ENCODE measurements at regions not wholly inside any gene's neighbourhood (a gene's known extent, or its start where the extent isn't known, plus 50 kb on each side); places are given as distances from the start of the nearest gene placed in this dataset.
A peak's percentile ranks its signal among the peaks of the same experiment; 100 is the strongest.

DNA sequence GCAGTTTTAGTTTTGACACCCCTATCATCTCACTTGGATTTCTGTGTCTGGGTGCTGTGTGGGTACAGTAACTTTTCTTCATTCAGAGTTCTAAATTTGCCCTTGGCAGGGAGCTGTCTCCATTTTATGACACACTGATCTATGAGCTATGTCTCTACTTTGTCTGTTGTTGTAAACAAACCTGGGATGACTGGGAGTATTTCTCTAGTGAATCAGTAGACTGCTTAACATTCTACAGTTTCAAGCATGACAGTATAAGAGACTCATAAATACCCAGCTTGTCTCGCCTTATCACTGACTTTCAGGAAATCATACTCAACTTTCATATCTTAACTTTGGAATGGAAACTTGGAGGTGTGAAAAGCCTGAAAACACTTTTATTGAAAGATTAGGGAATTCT is 212.1 kb upstream of the NUDT12 start:
- no peak overlapping the region for H3K27ac ChIP-seq
- DNase-seq = no peak
- TF ChIP-seq, protein P1, sequence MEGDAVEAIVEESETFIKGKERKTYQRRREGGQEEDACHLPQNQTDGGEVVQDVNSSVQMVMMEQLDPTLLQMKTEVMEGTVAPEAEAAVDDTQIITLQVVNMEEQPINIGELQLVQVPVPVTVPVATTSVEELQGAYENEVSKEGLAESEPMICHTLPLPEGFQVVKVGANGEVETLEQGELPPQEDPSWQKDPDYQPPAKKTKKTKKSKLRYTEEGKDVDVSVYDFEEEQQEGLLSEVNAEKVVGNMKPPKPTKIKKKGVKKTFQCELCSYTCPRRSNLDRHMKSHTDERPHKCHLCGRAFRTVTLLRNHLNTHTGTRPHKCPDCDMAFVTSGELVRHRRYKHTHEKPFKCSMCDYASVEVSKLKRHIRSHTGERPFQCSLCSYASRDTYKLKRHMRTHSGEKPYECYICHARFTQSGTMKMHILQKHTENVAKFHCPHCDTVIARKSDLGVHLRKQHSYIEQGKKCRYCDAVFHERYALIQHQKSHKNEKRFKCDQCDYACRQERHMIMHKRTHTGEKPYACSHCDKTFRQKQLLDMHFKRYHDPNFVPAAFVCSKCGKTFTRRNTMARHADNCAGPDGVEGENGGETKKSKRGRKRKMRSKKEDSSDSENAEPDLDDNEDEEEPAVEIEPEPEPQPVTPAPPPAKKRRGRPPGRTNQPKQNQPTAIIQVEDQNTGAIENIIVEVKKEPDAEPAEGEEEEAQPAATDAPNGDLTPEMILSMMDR (IDR thresholded peaks at IDR 0.05) = no peak
- H3K9me3 ChIP-seq = no peaks in the 10 kb centered on the region
- H3K36me3 ChIP-seq = no peaks in the 10 kb centered on the region
- intact Hi-C loops (cut with DNase I) = no loop called here
- no peaks in the 10 kb centered on the region for H3K27me3 ChIP-seq
- ATAC-seq = no peak
- H3K4me1 ChIP-seq = no peaks in the 10 kb centered on the region
- H3K4me3 ChIP-seq = no peak overlapping the region

DNA sequence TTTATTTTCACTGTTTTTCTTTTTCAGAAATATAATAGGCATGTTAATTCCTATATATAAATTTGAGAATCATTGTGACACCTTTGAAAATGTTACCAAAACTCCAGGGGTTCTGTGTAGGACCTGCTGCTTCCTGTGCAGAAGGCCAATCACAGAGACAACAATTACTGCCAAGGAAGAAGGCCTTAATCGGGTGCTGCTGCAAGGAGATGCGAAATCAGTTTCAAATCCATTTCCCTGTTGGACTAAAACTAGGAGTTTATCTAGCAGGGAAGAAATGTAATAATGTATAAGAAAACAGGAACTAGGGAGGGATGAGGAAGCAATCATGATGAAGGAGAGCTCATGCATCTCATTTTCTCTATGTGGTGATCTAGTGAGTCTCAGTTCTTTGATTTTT is 209.7 kb upstream of the NUDT12 start:
- H3K4me3 ChIP-seq = no peak overlapping the region
- DNase-seq (no peak), ATAC-seq (no peak)
- no peaks in the 10 kb centered on the region for H3K27me3 ChIP-seq
- no peaks in the 10 kb centered on the region for H3K4me1 ChIP-seq
- intact Hi-C loops (cut with DNase I) = no loop called here
- no peak overlapping the region for H3K27ac ChIP-seq
- H3K9me3 ChIP-seq = no peaks in the 10 kb centered on the region
- no peaks in the 10 kb centered on the region for H3K36me3 ChIP-seq
- TF ChIP-seq, protein P1 (IDR thresholded peaks at IDR 0.05) = no peak

DNA sequence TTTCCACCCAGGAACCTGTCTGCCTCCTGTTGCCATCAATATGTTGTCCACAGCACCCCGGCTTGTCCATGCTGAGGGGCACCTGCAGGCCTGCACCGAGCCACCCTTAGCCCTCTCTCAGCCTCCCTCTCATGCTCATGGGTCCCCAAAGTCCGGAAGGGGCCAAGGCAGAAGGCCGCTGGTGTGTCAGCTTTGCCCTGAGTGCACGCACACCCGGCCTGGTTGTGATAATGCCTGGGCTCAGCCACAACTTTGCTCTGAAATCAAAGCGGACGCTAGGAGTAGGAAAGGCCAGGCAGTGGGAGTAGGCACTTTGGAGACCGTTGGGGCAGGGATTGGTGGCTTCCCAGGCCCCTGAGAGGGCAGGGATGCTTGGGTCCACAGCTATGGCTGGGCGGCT is 201.8 kb upstream of the NUDT12 start:
- peak; percentile 22 for ATAC-seq
- H3K27me3 ChIP-seq = no peaks in the 10 kb centered on the region
- no peak overlapping the region for H3K27ac ChIP-seq
- no peaks in the 10 kb centered on the region for H3K4me1 ChIP-seq
- no peaks in the 10 kb centered on the region for H3K36me3 ChIP-seq
- no peak overlapping the region for H3K4me3 ChIP-seq
- TF ChIP-seq, protein P1 (IDR thresholded peaks at IDR 0.05) = no peak
- no peak for DNase-seq
- H3K9me3 ChIP-seq = no peaks in the 10 kb centered on the region
- intact Hi-C loops (cut with DNase I) = no loop called here

DNA sequence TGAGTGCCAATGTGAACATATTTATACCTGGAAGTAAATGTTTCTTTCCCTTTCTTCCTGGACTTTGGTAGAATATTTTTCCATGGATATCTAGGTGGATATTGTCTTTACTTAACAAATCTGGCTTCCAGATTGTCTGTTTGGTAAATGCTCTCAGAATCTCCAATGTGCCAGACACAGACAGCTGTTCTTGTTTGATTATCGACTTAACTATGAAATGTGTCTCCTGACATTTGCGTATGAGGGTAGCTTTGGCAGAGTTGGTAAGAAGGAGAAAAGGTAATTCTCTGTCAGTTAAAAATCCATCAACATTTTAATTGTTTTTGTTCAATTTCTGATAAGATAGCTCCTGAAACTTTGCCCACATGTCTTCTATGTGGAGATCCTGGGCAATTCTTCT is 196.4 kb upstream of the NUDT12 start:
- intact Hi-C loops (cut with DNase I) = no loop called here
- ATAC-seq = no peak

DNA sequence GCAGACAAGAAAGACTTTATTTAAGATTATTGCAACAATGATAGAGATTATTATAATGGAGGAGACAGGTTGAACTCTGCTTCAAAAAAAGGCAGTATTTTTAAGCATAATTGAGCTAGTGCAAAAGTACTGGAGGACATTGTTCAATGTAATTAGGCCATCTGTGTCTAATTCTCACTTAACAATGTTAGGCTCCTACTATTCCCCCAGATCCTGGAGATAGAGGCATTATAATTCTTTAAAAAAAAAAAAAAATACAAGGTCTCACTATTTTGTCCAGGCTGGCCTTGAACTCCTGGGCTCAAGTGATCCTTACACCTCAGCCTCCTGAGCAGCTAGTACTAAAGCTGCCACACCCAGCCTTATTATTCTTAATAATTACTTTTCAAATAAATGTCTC is 193.4 kb upstream of the NUDT12 start:
- no peaks in the 10 kb centered on the region for H3K36me3 ChIP-seq
- H3K9me3 ChIP-seq = no peaks in the 10 kb centered on the region
- no peak overlapping the region for H3K4me3 ChIP-seq
- H3K27ac ChIP-seq = no peak overlapping the region
- DNase-seq (no peak), ATAC-seq (no peak)
- intact Hi-C loops (cut with DNase I) = no loop called here
- H3K4me1 ChIP-seq = no peaks in the 10 kb centered on the region
- H3K27me3 ChIP-seq = no peaks in the 10 kb centered on the region
- TF ChIP-seq, protein P1 (IDR thresholded peaks at IDR 0.05) = no peak

More for the DNA sequence above, 196.4 kb upstream of the NUDT12 start:
- no peaks in the 10 kb centered on the region for H3K36me3 ChIP-seq
- H3K27ac ChIP-seq = no peak overlapping the region
- DNase-seq = no peak
- H3K4me1 ChIP-seq = no peaks in the 10 kb centered on the region
- H3K9me3 ChIP-seq = no peaks in the 10 kb centered on the region
- no peaks in the 10 kb centered on the region for H3K27me3 ChIP-seq
- H3K4me3 ChIP-seq = no peak overlapping the region
- TF ChIP-seq, protein P1 (IDR thresholded peaks at IDR 0.05) = no peak

DNA sequence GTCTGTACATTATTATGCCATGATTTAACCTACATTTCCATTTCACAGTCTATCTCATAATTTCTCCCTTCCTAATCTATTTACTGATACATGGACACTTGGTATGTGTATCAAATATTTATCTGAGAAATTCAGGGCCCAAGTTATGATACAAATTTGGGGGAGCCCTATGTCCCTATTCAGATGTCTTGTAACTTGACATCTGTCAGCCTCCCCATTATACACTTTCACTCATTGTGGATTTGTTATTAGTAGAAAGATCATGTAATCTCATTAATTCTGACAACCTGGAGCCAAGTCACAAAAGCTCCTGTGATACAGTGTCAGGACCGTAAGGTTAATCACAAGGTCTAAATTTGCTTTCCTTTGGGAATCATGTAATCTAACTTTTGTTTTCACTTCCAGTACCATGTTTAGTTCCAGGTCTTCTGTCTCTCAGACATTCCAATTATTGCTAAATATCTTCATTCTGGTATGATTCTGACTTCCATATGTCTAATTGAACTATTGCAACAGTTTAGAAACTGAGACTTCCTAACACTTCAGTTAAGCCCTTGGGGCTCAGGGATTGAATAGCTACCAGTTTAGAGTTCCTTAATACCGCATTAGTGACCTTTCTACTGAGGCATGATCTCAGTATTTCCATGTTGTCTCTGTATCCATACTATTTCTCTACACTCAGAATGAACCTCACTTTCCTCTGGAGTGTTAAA is 182.9 kb upstream of the NUDT12 start:
- Histone ChIP-seq H3K27ac (no peak overlapping the region), H3K27me3 (no peaks in the 10 kb centered on the region), H3K36me3 (no peaks in the 10 kb centered on the region), H3K4me3 (no peak overlapping the region), H3K4me1 (no peaks in the 10 kb centered on the region), H3K9me3 (no peaks in the 10 kb centered on the region)
- TF ChIP-seq, protein P1 (IDR thresholded peaks at IDR 0.05) = no peak
- ATAC-seq = no peak
- intact Hi-C loops (cut with DNase I) = no loop called here
- DNase-seq = no peak
